H9 (cell line): ENCODE measurements at regions not wholly inside any gene's neighbourhood (a gene's known extent, or its start where the extent isn't known, plus 50 kb on each side); places are given as distances from the start of the nearest gene placed in this dataset.

Experiments
- DNase-seq: peaks from one replicate; pipeline ENCODE4 v3.0.0-alpha.2; 2017
- H2AFZ ChIP-seq: one replicate; pipeline ENCODE4 v1.6.1; 2013; ENCODE audit warnings: mild to moderate bottlenecking, low read length, control low read depth, moderate library complexity
- H2AK5ac ChIP-seq: 2 replicates; pipeline ENCODE4 v1.6.1; 2013; ENCODE audit warnings: low read length, control low read depth, mixed read lengths; ENCODE audit not compliant: insufficient read length
- H2BK120ac ChIP-seq: one replicate; pipeline ENCODE4 v1.6.1; 2013; ENCODE audit warnings: low read depth, mild to moderate bottlenecking, low read length, control low read depth, inconsistent platforms; ENCODE audit not compliant: poor library complexity, severe bottlenecking
- H2BK12ac ChIP-seq: 2 replicates; pipeline ENCODE4 v1.6.1; 2013; ENCODE audit warnings: low read length, control low read depth, mixed read lengths, low read depth; ENCODE audit not compliant: insufficient read length
- H2BK15ac ChIP-seq: 2 replicates; pipeline ENCODE4 v1.6.1; 2013; ENCODE audit warnings: low read depth, low read length, control low read depth
- H2BK20ac ChIP-seq: one replicate; pipeline ENCODE4 v1.6.1; 2013; ENCODE audit warnings: low read depth, mild to moderate bottlenecking, low read length, control low read depth, inconsistent platforms; ENCODE audit not compliant: poor library complexity, severe bottlenecking
- H2BK5ac ChIP-seq: 2 replicates; pipeline ENCODE4 v1.6.1; 2013; ENCODE audit warnings: low read length, control low read depth, mixed read lengths; ENCODE audit not compliant: insufficient read length
- H3K14ac ChIP-seq: 2 replicates; pipeline ENCODE4 v1.6.1; 2013; ENCODE audit warnings: low read length, control low read depth; ENCODE audit not compliant: insufficient read depth
- H3K18ac ChIP-seq: 2 replicates; pipeline ENCODE4 v1.6.1; 2013; ENCODE audit warnings: low read depth, mild to moderate bottlenecking, mixed read lengths, low read length, control low read depth; ENCODE audit not compliant: insufficient read length
- H3K23ac ChIP-seq: 2 replicates; pipeline ENCODE4 v1.6.1; 2013; ENCODE audit warnings: low read length, control low read depth, mixed read lengths, low read depth; ENCODE audit not compliant: insufficient read length
- H3K23me2 ChIP-seq: 2 replicates; pipeline ENCODE4 v1.6.1; 2013; ENCODE audit warnings: low read depth, mild to moderate bottlenecking, mixed read lengths, low read length, control low read depth; ENCODE audit not compliant: insufficient read length, poor library complexity, severe bottlenecking
- H3K27ac ChIP-seq: 2 replicates; pipeline ENCODE4 v1.5.1; 2013; ENCODE audit warnings: low read length, control low read depth, mixed read lengths, low read depth; ENCODE audit not compliant: insufficient read length
- H3K27me3 ChIP-seq: 2 replicates; pipeline ENCODE4 v1.6.1; 2013; ENCODE audit warnings: low read length, control low read depth, inconsistent platforms; ENCODE audit not compliant: insufficient read depth
- H3K4ac ChIP-seq: 2 replicates; pipeline ENCODE4 v1.6.1; 2013; ENCODE audit warnings: low read depth, mild to moderate bottlenecking, control low read depth, inconsistent platforms, low read length, moderate library complexity
- H3K4me1 ChIP-seq: 2 replicates; pipeline ENCODE4 v1.6.1; 2013; ENCODE audit warnings: low read length, control low read depth, inconsistent platforms; ENCODE audit not compliant: insufficient read depth
- H3K4me2 ChIP-seq: 2 replicates; pipeline ENCODE4 v1.6.1; 2013; ENCODE audit warnings: low read length, control low read depth, mixed read lengths; ENCODE audit not compliant: insufficient read length, insufficient read depth
- H3K56ac ChIP-seq: 2 replicates; pipeline ENCODE4 v1.6.1; 2013; ENCODE audit warnings: low read depth, mild to moderate bottlenecking, mixed read lengths, low read length, control low read depth; ENCODE audit not compliant: insufficient read length
- H3K79me1 ChIP-seq: 2 replicates; pipeline ENCODE4 v1.6.1; 2013; ENCODE audit warnings: low read depth, mild to moderate bottlenecking, moderate library complexity, low read length, control low read depth, inconsistent platforms; ENCODE audit not compliant: insufficient read depth, poor library complexity, severe bottlenecking
- H3K79me2 ChIP-seq: 2 replicates; pipeline ENCODE4 v1.6.1; 2013; ENCODE audit warnings: low read length, control low read depth, inconsistent platforms; ENCODE audit not compliant: insufficient read depth
- H3K9ac ChIP-seq: 2 replicates; pipeline ENCODE4 v1.6.1; 2013; ENCODE audit warnings: low read length, control low read depth, mixed read lengths; ENCODE audit not compliant: insufficient read length; ENCODE audit errors: extremely low read depth
- H3K9me3 ChIP-seq: one replicate; pipeline ENCODE4 v1.6.1; 2013; ENCODE audit warnings: low read depth, low read length, inconsistent platforms; ENCODE audit not compliant: control insufficient read depth
- H3T11ph ChIP-seq: one replicate; pipeline ENCODE4 v1.6.1; 2013; ENCODE audit warnings: mild to moderate bottlenecking, low read length, control low read depth, inconsistent platforms
- H4K20me1 ChIP-seq: one replicate; pipeline ENCODE4 v1.6.1; 2013; ENCODE audit not compliant: control insufficient read depth, insufficient read length, insufficient read depth
- H4K5ac ChIP-seq: 2 replicates; pipeline ENCODE4 v1.6.1; 2013; ENCODE audit warnings: low read depth, mild to moderate bottlenecking, mixed read lengths, low read length, control low read depth; ENCODE audit not compliant: insufficient read length
- H4K8ac ChIP-seq: replicated peaks from 2 replicates; pipeline ENCODE4 v1.6.1; 2013; ENCODE audit warnings: low read length, control low read depth, mixed read lengths, low read depth; ENCODE audit not compliant: insufficient read length
- H4K91ac ChIP-seq: 2 replicates; pipeline ENCODE4 v1.6.1; 2013; ENCODE audit warnings: low read depth, mild to moderate bottlenecking, moderate library complexity, mixed read lengths, low read length, control low read depth; ENCODE audit not compliant: insufficient read length
- H3K27ac Mint-ChIP-seq, 3 experiments: 2 replicates in 2 of 3; 3 replicates in 1 of 3; pipeline ENCODE4 v1.8.0; 2020 to 2021; ENCODE audit warnings: mixed read lengths in 3 of 3, mild to moderate bottlenecking in 1 of 3, moderate library complexity in 1 of 3
- H3K27me3 Mint-ChIP-seq: 2 replicates; pipeline ENCODE4 v1.8.0; 2021; ENCODE audit warnings: low read depth, mild to moderate bottlenecking, moderate library complexity, mixed read lengths
- H3K36me3 Mint-ChIP-seq, 3 experiments: 2 replicates in 2 of 3; 3 replicates in 1 of 3; pipeline ENCODE4 v1.8.0; 2020 to 2021; ENCODE audit warnings: low read depth in 3 of 3, mixed read lengths in 3 of 3; ENCODE audit not compliant: insufficient read depth in 1 of 3
- H3K4me1 Mint-ChIP-seq, 2 experiments: 2 replicates each; pipeline ENCODE4 v1.8.0; 2020; ENCODE audit warnings: mixed read lengths in 2 of 2
- H3K4me3 Mint-ChIP-seq, 2 experiments: 2 replicates in 1 of 2; 3 replicates in 1 of 2; pipeline ENCODE4 v1.8.0; 2020 to 2021; ENCODE audit warnings: mild to moderate bottlenecking in 2 of 2, mixed read lengths in 2 of 2, moderate library complexity in 1 of 2
- H3K9me3 Mint-ChIP-seq, 2 experiments: 2 replicates in 1 of 2; 3 replicates in 1 of 2; pipeline ENCODE4 v1.8.0; 2020; ENCODE audit warnings: mild to moderate bottlenecking in 2 of 2, mixed read lengths in 2 of 2, moderate library complexity in 1 of 2
- WGBS: extraction: QIAGEN DNeasy Blood & Tissue Kit; methylation state at CpG from one replicate; pipeline ENCODE4 v1.1.7; 2013; ENCODE audit warnings: missing lambda C conversion rate, low lambda C conversion rate, mixed read lengths; ENCODE audit not compliant: insufficient read length; ENCODE audit errors: extremely low coverage; 5-methylcytosine and 5-hydroxymethylcytosine counted together
- TF ChIP-seq, protein P1 (sequence below): fragments of 200-600 bp; sonication (generic); conservative IDR thresholded peaks from 3 replicates; pipeline ENCODE4 v1.8.0; 2021; ENCODE audit warnings: antibody characterized with exemption, mild to moderate bottlenecking

DNA sequence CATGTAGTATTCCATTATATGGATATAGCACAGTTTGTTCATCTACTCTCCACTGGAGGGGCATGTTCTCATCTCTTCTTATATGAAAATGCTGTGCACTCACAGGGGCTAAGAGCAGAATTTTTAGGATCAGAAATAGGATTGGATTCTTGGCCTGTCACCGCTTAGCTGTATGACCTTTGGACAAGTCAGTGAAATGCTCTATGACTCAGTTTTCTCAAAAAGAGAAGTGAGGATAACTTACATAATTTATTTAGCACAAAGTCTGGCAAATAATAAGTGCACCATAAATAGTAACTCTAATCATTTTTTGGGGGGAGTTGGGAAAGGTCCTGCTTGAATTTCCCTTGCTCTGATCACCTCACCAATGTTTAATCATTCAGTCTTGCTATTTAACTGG, 103.7 kb upstream of the LRIG1 start:
- H4K91ac ChIP-seq, result no peak overlapping the region
- H3K27me3 ChIP-seq, result no peaks in the 10 kb centered on the region
- no peak overlapping the region for H3K4me3 Mint-ChIP-seq
- no peaks in the 10 kb centered on the region for H4K20me1 ChIP-seq
- no peaks in the 10 kb centered on the region for H3K36me3 Mint-ChIP-seq
- H3K23me2 ChIP-seq, result no peaks in the 10 kb centered on the region
- H3K9me3 ChIP-seq, result no peaks in the 10 kb centered on the region
- H3K79me1 ChIP-seq, result no peaks in the 10 kb centered on the region
- no peak overlapping the region for H2BK5ac ChIP-seq
- WGBS, result no CpG with 5 or more reads among the region's 1 CpG
- no peak overlapping the region for H3K56ac ChIP-seq
- no peak overlapping the region for H4K8ac ChIP-seq
- TF ChIP-seq, protein P1, sequence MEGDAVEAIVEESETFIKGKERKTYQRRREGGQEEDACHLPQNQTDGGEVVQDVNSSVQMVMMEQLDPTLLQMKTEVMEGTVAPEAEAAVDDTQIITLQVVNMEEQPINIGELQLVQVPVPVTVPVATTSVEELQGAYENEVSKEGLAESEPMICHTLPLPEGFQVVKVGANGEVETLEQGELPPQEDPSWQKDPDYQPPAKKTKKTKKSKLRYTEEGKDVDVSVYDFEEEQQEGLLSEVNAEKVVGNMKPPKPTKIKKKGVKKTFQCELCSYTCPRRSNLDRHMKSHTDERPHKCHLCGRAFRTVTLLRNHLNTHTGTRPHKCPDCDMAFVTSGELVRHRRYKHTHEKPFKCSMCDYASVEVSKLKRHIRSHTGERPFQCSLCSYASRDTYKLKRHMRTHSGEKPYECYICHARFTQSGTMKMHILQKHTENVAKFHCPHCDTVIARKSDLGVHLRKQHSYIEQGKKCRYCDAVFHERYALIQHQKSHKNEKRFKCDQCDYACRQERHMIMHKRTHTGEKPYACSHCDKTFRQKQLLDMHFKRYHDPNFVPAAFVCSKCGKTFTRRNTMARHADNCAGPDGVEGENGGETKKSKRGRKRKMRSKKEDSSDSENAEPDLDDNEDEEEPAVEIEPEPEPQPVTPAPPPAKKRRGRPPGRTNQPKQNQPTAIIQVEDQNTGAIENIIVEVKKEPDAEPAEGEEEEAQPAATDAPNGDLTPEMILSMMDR, result no peak
- peaks cover 0 to 2% of the 10 kb centered on the region in 2 experiments; a peak in 2 of 5 replicates for H3K9me3 Mint-ChIP-seq
- no peak overlapping the region for H2BK120ac ChIP-seq
- peaks cover 18 to 22% of the 10 kb centered on the region in 2 experiments for H3K4me1 Mint-ChIP-seq
- H3K79me2 ChIP-seq, result no peaks in the 10 kb centered on the region
- no peak overlapping the region for H3T11ph ChIP-seq
- no peak overlapping the region for H2AK5ac ChIP-seq
- no peak overlapping the region for H3K27ac ChIP-seq
- no peak for DNase-seq
- no peak overlapping the region for H3K4ac ChIP-seq
- H2BK15ac ChIP-seq, result no peak overlapping the region
- no peak overlapping the region for H3K14ac ChIP-seq
- no peak overlapping the region for H3K4me2 ChIP-seq
- H3K27me3 Mint-ChIP-seq, result no peaks in the 10 kb centered on the region
- H2BK12ac ChIP-seq, result no peak overlapping the region
- H4K5ac ChIP-seq, result no peak overlapping the region
- no peak overlapping the region for H3K27ac Mint-ChIP-seq
- H3K9ac ChIP-seq, result no peak overlapping the region
- H2AFZ ChIP-seq, result no peak overlapping the region
- H3K18ac ChIP-seq, result no peak overlapping the region
- H3K23ac ChIP-seq, result no peak overlapping the region
- H2BK20ac ChIP-seq, result no peak overlapping the region
- H3K4me1 ChIP-seq, result peaks cover 7% of the 10 kb centered on the region
